NCI-H1930 (cell line): ENCODE measurements at regions not wholly inside any gene's neighbourhood (a gene's known extent, or its start where the extent isn't known, plus 50 kb on each side); places are given as distances from the start of the nearest gene placed in this dataset.
"Not testable (repeated sequence)": the region's sequence is repeated elsewhere in the genome, so short reads cannot be mapped to it uniquely, and the experiment has no call there.

Source experiments
- DNase-seq, 2 experiments: peaks; one replicate each; lab custom pipeline; 2025; lab: John Stamatoyannopoulos, UW

GRCh38 chr4:79743014-79743413, 330.0 kb downstream of the ANTXR2 start:
- DNase-seq = no peak

GRCh38 chr4:79739912-79740311, 331.9 kb upstream of the GK2 start:
- DNase-seq = no peak

DNA sequence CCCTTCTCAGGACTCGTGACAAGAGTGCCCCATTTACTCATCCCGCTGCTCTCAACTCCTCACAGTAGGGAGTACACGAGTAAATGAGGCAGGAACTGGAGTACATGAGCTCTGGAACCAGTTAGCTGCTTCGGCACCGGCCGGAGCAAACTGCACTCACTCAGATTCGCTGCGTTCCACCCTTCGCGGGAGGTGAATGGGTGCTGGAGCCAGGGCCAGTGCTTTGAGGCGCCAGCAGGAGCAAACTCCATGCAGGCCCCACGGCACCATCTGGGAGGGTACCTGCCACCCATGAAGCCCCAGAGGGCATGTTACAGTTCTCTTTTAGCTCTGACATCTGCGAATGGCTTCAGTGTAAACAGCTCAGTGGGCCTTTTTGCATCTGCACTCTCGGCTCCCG, 315.5 kb upstream of the GK2 start:
- no peak for DNase-seq

- no peak for DNase-seq
These were observed 292.3 kb upstream of the GK2 start for GRCh38 chr4:79700356-79700755.

- no peak for DNase-seq
These were observed 289.4 kb upstream of the GK2 start for GRCh38 chr4:79697444-79697843.

DNA sequence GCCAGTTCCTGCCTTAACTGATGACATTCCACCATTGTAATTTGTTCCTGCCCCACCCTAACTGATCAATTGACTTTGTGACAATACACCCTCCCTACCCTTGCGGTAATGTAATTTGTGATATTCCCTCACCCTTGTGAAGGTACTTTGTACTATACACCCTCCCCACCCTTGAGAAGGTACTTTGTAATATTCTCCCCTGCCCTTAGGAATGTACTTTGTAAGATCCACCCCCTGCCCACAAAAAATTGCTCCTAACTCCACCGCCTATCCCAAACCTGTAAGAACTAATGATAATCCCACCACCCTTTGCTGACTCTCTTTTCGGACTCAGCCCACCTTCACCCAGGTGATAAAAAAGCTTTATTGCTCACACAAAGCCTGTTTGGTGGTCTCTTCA, 288.5 kb upstream of the GK2 start:
- DNase-seq = not testable (repeated sequence)

GRCh38 chr4:79695848-79696247, 287.8 kb upstream of the GK2 start:
- no peak for DNase-seq

GRCh38 chr4:79689740-79690139, 281.7 kb upstream of the GK2 start:
- no peak for DNase-seq

DNA sequence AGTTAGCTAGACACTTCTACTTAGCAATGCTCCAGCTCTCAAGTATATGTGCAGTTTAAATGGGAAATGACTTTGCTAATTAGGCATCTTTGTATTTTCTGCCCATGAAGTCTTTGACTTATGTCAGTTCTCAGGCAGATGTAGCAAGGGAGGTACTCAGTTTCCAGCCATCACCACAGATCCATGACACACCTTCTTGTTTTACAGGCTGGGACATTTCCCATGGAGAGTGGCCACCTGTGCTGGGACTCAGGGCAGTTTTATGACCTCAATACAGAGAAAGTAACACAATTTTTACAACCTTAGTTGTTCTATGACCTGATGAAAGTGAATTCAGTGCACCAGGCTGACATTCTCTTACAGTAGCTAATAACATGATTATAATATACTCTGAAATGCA, 280.7 kb upstream of the GK2 start:
- DNase-seq = no peak

DNA sequence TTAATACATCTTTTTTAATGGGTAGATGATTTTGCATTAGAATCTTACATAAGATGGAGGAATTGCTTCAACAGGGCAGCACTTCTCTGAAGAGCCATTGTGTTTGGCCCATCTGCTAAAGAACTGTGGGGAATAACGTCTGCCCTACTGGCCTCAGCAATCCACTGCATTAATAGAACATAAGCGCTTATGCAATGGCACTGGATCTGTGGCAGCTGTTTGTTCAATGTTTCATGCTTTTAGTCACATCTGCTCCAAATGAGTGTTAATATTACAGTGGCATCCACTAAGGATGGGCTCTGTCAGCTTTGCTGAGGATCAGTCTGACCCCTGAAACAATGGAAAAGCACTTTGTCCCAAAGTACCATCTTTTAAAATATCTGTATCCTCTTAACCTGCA, 279.0 kb upstream of the GK2 start:
- DNase-seq = no peak

GRCh38 chr4:79685542-79685941, 277.5 kb upstream of the GK2 start:
- DNase-seq = no peak

- no peak for DNase-seq
These were observed 276.5 kb upstream of the GK2 start for GRCh38 chr4:79684516-79684915.

GRCh38 chr4:79682801-79683530, 274.9 kb upstream of the GK2 start:
- DNase-seq = no peak

- no peak for DNase-seq
These were observed 274.1 kb upstream of the GK2 start for GRCh38 chr4:79682161-79682560.

DNA sequence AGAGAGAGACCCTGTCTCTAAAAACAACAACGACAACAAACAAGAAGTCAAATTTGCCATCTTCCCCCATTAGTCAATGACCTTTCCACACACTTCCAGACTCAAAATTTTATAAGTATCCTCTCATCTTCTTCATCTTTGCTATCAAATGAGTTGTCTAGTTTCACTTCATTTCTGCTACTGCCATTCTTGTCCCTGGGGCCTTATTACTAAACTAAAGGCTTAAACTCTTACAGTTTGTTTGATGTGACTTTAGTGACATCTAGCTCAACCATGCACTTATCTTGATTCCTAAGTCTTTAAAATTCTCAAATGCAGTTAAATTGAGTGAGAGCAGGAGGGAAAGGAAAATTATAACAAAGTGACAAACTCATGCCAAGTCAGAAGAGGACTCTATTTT, 271.8 kb upstream of the GK2 start:
- no peak for DNase-seq

DNA sequence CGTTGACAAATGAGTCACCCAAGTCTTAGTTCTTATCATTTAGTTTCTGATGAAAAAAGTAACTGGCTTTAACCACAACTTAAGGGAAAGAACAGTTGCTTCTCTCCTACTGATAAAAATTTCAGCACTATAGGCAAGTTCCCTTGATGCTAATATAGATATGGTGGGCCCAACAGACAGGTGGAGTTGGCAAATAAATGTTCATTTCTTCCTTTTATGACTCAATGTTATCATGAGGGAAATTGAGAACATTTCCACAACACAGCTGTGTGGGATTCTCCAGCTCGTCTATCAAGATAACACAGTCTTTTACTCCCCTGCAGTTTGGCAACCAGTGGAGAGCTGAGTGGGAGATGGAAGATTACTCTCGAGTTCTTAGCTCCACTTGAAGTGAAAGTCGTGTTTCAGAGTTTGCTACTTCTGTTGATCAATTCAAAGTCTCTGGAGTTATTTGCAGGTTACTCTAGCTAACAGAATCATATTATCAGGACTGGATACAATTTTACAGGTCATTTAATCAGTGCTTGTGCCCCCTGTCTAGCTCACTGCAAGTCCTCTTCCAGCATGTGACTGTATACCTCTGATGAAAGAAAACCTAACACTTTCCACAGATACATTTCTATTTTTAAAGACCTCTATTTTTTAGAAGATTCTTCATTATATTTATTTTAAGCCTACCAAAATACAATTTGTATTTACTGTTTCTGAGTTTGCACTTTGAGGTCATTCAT, 270.6 kb upstream of the GK2 start:
- no peak for DNase-seq

- DNase-seq = no peak
These were observed 268.7 kb upstream of the GK2 start for GRCh38 chr4:79676705-79677104.

- DNase-seq = not testable (repeated sequence)
These were observed 266.9 kb upstream of the GK2 start for GRCh38 chr4:79674906-79675305.

DNA sequence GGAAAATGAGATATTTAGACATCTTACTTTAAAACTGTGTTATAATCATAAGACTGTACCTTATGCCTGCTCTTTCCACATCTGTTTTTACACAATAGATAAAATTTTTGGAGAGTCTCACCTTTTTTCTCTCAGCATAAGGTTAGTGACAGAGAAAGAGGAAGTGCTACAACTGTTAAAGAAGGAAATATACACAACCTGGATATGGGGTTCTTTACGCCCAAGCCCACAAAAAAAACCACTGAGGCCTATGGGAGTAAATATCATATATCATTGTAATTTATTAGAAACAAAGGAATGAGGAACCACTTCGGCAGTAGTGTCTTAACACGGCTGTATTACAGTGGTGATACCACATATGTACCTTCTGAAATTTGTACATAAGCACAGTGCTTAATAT, 265.9 kb upstream of the GK2 start:
- DNase-seq = no peak

GRCh38 chr4:79673377-79673776, 265.3 kb upstream of the GK2 start:
- no peak for DNase-seq

DNA sequence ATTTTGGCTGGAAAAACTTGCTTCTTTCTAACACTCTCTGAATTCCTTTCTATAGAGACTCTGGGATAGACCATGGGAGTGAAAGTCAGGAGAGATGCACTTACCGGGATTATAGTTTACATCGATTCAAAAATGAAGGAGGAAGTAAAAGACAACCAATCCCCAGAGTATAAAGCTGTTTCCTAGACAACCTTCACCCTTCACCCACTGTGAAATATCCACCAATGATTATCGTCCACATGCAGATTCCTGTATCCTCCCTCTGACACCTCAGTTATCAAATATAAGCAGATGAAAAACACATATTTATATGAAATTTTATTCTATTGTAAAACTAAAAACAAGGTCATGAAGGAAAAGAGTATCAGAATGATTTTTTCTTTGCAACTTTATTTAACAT, 258.8 kb upstream of the GK2 start:
- no peak for DNase-seq

DNA sequence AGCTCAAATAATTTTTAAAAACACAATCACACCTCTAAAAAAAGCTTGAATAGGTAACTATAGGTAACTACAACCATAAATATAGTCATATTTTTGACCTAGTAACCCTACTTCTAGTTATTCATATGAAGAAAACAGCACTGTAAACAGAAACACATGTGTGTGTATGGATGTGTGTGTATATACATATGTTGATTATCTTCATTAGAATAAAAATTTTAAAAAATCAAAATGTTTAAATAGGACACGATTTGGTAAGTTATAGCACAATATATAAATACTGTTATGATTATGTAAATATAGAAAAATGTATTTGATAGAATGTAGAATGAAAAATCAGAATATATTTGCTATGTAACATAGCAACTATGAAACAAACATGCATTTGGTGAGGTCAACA, 258.1 kb upstream of the GK2 start:
- no peak for DNase-seq

GRCh38 chr4:79663865-79664264, 255.8 kb upstream of the GK2 start:
- DNase-seq = no peak

DNA sequence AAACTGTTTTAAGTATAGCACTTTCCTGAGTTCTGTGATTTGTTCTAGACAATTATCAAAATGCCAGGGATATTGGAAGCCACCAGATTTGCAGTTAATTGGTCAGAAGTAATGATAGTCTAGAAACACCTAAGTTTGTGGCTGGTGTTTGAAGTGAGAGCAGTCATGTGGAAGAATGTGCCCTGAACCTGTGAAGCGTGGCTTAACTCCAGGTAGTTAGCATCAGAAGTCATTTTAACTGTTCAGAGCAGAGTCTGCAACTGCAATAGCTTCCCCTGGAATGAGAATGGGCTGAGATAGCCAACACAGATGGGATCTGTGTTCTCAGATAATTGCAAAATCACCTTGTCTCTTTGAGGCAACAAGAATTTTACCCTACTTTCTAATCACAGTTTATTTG, 255.1 kb upstream of the GK2 start:
- DNase-seq = no peak
